ENCODE measurements at regions not wholly inside any gene's neighbourhood (a gene's known extent, or its start where the extent isn't known, plus 50 kb on each side); places are given as distances from the start of the nearest gene placed in this dataset.
A peak's percentile ranks its signal among the peaks of the same experiment; 100 is the strongest.
"Not testable (repeated sequence)": the region's sequence is repeated elsewhere in the genome, so short reads cannot be mapped to it uniquely, and the experiment has no call there.

DNA sequence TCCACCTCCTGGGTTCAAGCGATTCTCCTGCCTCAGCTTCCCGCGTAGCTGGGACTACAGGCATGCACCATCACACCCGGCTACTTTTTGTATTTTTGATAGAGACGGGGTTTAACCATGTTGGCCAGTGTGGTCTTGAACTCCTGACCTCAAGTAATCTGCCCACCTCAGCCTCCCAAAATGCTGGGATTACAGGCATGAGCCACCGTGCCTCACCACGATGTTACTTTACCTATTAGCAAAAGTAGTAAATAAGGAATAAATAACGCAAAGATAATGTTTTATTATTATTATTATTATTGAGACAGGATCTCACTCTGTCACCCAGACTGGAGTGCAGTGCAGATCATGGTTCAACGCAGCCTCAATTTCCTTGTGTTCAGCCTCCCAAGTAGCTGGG, 145.9 kb downstream of the NPIPB5 start:
- not testable (repeated sequence) for DNase-seq (ENCODE audit: low spot score)

GRCh38 chr16:22659933-22660332, 149.2 kb downstream of the NPIPB5 start:
- no peak for DNase-seq (ENCODE audit: low spot score)

DNA sequence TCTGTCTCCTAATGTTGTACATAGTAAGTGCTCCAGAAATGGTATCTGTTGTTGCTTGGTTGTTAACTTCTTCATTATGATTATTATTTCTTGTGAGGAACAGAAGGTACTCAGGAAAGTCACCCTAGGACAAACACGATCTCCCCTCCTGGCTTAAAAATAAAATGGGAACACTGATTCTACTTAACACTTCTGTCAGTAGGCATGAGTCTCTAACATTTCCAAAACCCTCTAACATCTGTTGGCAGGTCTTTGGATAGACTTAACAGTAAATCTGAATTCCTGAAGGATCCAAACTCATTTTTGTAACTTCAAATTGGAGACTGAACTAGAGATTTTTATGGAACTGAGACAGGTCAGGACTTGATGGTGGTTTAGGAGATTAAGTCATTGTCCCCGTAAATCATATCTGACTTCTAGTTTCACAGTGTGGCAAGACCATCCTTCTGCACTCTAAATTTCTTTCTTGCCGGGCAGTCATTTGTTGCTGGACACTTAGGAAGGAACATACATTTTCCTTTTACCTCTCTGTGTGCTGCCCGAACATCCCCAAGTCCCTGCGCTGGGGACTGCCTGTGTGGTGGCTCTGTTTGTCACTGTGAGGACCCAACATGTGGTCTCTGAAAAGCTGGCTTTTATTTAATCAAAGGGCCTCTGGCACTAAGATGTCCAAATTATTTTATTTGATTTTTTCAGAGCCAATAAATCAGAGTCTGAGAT, 149.9 kb downstream of the NPIPB5 start:
- DNase-seq (ENCODE audit: low spot score) = no peak

- no peak for DNase-seq (ENCODE audit: low spot score)
These were observed 150.5 kb downstream of the NPIPB5 start for GRCh38 chr16:22661161-22661647.

DNA sequence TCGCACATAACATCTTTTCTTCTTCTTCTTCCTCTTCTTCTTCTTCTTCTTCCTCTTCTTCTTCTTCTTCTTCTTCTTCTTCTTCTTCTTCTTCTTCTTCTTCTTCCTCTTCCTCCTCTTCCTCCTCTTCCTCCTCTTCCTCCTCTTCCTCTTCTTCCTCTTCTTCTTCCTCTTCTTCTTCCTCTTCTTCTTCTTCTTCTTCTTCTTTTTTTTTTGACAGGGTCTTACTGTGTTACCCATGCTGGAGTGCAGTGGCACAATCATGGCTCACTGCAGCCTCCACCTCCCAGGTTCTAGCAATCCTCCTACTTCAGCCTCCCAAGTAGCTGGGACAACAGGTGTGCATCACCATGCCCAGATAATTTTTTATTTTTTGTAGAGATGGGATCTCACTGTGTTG, 151.0 kb upstream of the HS3ST2 start:
- not testable (repeated sequence) for DNase-seq (ENCODE audit: low spot score)

DNA sequence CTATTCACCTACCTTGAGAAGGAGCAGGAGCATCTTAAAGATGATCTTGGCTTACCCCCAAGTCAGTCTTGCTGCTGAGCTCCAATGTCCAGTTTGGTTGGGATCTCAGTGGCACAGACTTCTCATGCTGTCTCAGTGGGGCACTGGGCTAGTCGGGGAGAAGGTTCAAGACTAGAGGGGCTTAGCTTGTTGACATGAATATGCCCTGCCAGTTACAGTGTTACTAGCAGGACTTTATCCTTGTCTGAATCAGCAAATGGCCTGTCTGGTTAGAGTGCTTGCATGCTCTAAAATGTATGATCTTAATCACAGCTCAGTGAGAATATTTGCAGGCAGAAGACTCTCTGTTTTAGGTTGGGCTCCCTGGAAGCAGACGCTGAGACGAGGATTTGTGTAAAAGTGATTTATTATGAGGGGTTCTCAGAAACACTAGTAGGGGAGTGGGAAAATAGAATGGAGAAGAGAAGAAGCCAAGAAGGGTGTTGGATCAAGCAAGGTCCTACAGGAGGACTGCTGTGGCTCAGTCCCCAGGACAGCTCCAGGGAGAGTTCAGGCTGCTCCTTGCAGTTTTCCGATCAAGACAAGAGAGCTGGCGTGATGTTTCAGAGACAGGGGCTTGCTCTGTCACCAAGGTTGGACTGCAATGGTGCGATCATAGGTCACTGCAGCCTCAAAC, 150.4 kb upstream of the HS3ST2 start:
- DNase-seq (ENCODE audit: low spot score) = no peak

- no peak for DNase-seq (ENCODE audit: low spot score)
These were observed 149.8 kb upstream of the HS3ST2 start for GRCh38 chr16:22664132-22664531.

- no peak for DNase-seq (ENCODE audit: low spot score)
These were observed 149.4 kb upstream of the HS3ST2 start for GRCh38 chr16:22664561-22664997.

- no peak for DNase-seq (ENCODE audit: low spot score)
These were observed 148.7 kb upstream of the HS3ST2 start for GRCh38 chr16:22665048-22665797.

DNA sequence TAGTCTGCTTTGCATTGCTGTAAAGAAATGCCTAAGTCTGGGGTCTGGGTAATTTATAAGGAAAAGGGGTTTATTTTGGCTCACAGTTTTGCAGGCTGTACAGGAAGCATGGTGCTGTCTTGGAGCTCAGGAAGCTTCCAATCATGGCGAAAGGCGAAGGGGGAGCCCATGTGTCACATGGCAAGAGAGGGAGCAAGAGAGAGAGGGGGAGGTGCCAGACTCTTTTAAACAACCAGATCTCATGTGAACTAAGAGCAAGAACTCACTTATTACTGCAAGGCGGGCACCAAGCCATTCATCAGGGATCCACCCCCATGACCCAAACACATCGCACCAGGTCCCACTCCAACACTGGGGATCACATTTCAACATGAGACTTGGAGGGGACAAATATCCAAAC, 148.2 kb upstream of the HS3ST2 start:
- DNase-seq (ENCODE audit: low spot score) = no peak

- no peak for DNase-seq (ENCODE audit: low spot score)
These were observed 145.6 kb upstream of the HS3ST2 start for GRCh38 chr16:22668318-22668717.

GRCh38 chr16:22670044-22670536, 143.9 kb upstream of the HS3ST2 start:
- DNase-seq (ENCODE audit: low spot score) = no peak

DNA sequence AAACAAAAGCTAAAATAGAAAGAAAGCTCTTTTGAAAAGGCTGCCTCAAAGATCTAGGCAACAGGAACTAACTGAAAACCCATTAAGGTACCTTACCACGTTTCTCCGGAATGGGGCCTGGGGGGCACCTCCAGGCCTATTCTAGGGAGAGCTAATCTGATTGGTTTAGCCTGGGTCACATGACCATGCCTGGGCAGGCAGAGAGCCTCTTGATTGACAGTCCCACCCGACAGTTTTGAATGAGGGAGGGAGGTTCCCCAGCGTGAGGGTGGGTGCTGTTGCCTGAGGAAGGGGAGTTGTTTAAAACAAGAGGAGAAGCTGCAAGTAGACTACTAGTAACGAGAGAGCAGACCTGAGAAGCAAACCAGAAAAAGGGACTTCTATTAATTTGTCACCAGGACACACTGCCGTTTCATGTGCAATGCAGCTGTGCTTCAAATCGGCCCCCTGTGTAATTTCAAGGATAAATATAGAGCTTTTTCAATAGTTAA, 143.4 kb upstream of the HS3ST2 start:
- DNase-seq (ENCODE audit: low spot score) = peak; percentile 29

- DNase-seq (ENCODE audit: low spot score) = no peak
These were observed 142.5 kb upstream of the HS3ST2 start for GRCh38 chr16:22671301-22672076.

DNA sequence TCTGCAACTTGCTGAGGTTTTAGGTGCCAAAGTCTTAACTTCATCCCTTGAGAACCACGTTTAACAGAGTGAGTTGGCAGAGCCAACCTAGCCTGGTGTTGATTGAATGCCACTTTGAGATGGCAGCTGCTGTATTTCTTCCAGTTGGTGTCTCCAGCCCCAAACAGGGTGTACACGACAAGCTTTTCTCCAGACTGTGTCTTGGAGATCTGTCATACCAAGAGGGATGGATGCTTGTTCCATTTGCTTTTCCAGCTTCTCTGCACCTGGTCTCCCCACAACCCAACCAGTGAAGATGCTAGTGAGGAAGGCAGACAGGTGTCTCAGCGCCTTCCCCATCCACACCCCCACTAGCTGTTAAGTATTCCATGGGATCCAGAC, 141.1 kb upstream of the HS3ST2 start:
- DNase-seq (ENCODE audit: low spot score) = no peak

GRCh38 chr16:22673421-22673831, 140.5 kb upstream of the HS3ST2 start:
- DNase-seq (ENCODE audit: low spot score) = no peak

DNA sequence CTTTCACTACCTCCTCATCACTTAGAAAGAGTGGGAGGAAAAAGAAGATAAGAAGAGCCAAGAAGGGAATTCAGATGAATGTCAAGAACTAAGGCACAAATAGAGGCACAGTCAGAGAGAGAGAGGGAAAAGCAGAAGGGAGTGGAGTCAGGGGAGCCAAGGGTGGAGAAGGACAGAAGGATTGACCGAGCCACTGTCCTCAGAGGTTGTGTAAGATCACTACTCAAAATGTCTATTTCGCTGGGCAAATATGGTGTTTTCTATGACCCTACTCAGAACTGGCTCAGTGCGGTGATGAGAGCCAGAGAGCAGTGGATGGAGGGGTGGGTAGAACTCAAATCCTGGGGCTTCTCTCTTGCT, 139.2 kb upstream of the HS3ST2 start:
- no peak for DNase-seq (ENCODE audit: low spot score)

- DNase-seq (ENCODE audit: low spot score) = no peak
These were observed 138.0 kb upstream of the HS3ST2 start for GRCh38 chr16:22675745-22676540.

GRCh38 chr16:22677024-22677830, 136.7 kb upstream of the HS3ST2 start:
- DNase-seq (ENCODE audit: low spot score) = no peak

DNA sequence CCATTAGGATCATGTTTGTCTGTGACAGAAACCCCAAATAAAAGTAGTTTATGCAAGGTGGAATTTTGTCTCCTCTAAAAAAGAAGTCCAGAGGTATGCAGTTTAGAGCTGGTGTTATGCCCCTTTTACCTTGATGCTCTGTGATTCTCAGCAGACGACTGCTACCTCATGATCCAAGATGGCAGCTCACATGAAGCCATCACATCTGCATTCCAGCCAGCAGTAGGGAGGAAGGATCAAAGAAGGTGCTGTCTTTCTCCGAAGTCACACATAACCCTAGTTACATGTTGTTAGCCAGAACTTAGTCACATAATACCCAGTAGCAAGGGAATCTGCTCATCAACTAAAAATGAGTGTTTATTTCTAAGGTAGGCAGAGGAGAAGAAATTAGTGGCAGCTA, 135.7 kb upstream of the HS3ST2 start:
- DNase-seq (ENCODE audit: low spot score) = no peak

All from hematopoietic multipotent progenitor cell treated with erythropoietin and hydrocortisone succinate and interleukin-3 and kit ligand, for 15 days (in vitro differentiated cells).